Bone marrow (tissue), 2 donors: ENCODE measurements at regions not wholly inside any gene's neighbourhood (a gene's known extent, or its start where the extent isn't known, plus 50 kb on each side); places are given as distances from the start of the nearest gene placed in this dataset.

Experiments
- DNase-seq, 2 donors: peaks; one replicate each; lab custom pipeline; 2025; lab: John Stamatoyannopoulos, UW

GRCh38 chrX:3780564-3780963 lies 67.1 kb upstream of the PRKX start:
- DNase-seq: no peak

DNA sequence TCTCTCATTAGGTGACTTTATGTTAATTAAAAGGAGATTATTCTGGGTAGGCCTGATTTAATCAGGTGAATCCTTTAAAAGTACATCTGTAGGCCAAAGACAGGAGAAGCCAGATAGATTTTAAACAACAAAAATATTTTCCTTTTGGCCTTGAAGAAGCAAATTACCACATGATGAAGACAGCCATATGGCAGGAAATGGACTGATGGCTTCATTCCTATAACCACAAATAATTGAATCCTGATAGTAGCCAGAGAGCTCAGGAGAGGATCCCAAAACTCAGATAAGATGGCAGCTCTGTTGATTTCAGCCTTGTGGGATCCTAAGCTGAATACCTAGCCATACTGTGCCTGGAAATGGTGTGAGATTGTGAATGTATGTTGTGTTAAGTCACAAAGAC lies 66.1 kb upstream of the PRKX start:
- no peak for DNase-seq

GRCh38 chrX:3777416-3777815 lies 64.0 kb upstream of the PRKX start:
- no peak for DNase-seq

DNA sequence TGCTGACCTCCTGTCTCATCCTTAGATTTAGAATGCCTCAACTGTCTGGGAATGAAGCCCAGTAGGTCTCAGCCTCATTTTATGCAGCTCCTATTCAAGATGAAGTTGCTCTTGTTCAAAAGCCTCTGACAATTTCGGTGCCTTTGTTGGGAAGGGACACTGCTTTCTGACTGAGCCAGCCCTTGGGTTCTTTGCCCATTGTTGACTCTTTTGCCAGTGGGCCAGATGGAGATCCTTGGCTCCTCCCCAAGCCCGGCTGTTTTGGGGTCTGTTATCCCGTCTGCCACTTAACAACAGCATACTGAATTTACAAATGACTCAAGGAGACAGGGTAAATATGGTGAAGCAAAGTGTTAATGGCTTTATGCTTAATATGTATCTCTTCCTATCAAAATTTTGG lies 58.3 kb upstream of the PRKX start:
- DNase-seq: no peak

DNA sequence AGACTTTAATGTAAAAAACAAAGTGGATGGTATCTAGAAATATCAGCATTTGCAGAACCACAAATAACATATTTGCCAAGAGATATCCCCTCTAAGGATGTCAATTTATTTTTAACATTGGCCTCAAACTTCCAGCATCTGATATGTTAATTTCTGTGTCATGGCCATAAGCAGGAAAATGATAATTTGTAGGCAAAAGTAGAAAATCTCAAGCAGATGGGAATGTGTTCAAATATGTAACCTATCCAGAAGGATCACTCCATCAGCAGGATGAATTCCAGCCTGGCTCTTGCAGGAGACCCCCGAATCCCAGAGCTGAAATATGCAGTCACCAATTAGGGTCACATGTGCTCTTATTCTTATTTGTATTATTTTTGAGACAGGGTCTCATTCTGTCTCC lies 55.4 kb upstream of the PRKX start:
- DNase-seq: no peak
